ENCODE measurements at regions not wholly inside any gene's neighbourhood (a gene's known extent, or its start where the extent isn't known, plus 50 kb on each side); places are given as distances from the start of the nearest gene placed in this dataset.
A peak's percentile ranks its signal among the peaks of the same experiment; 100 is the strongest.
"Not testable (repeated sequence)": the region's sequence is repeated elsewhere in the genome, so short reads cannot be mapped to it uniquely, and the experiment has no call there.

DNA sequence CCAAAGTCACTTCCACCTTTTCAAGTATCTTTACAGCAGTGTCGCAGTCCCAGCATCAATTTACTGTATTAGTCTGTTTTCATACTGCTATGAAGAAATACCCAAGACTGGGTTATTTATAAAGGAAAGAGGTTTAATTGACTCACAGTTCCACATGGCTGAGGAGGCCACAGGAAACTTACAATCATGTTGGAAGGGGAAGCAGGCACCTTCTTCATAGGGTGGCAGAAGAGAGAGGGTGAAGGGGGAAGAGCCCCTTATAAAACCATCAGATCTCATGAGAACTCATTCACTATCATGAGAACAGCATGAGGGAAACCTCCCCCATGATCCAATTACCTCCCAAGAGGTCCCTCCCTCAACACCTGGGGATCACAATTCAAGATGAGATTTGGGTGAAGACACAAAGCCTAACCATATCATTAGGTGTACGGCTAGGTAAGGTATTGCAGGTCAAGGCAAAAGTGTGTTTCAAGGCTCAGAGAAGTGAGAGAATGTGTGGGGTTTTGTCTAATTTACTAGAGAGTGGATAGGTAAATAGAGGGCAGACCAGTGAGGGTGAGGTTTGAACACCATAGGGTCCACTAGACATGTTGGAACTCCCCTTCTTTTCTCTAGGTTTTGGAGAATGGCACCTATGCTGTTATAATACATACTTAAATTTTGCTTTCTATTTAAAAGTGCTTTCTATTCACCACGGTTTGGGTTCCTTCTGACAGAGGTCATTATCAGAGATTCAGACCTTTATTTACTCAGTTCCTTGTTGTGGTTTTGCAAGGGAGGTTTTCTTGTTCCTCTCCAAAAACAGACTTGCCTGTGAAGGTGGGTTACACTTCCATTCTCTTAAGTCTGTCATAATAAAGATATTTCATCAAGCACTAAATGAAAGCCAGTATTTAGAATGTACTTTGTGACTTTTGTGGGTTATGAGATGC, 186.6 kb downstream of the CPEB2 start:
- no peak for TF ChIP-seq CTCF (IDR thresholded peaks at IDR 0.05; ENCODE audit: control insufficient read depth, extremely low read depth, insufficient read depth)
- H3K4me3 ChIP-seq (ENCODE audit: low read depth, low read length) = no peak overlapping the region
- DNase-seq (ENCODE audit: low read depth) = no peak

DNA sequence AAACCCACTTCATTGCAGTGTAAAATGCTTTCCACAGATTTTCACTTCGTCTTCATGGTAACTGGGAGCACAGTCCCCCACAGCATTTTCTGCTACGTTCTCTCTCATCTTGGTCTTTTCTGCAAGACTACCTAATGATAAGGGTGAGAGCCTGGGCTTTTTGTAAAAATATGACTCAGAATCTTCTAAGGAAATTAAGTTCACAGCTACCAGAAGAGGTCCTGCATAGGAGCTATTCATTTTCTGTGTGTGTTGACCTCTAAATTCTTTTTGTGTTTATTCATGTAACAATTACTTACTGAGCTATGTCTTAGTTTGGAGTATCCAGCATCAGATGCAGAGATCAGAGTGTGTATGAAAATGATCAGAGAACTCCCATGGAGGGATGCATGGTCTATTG, 192.2 kb downstream of the CPEB2 start:
- no peak overlapping the region for H3K4me3 ChIP-seq (ENCODE audit: low read depth, low read length)
- TF ChIP-seq CTCF (IDR thresholded peaks at IDR 0.05; ENCODE audit: control insufficient read depth, extremely low read depth, insufficient read depth) = no peak
- no peak for DNase-seq (ENCODE audit: low read depth)

DNA sequence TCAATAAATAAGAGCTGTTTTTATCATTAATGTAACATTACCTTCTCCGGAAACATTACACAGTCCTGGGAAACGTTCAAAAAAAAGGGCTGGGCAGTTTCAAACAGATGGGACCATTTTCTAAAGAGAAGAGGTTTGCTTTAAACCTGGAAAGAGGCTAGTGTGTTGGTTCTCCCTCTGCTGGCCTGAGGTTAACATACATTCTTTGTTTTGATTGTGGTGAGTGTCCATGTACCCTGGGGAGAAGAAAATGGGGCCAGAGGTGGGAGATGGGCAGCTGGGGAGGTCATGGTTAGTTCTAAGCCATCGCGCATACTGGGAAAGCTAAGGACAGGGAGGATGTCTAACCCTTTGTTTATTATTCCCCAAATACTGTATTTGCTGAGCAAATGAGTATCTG, 194.7 kb downstream of the CPEB2 start:
- H3K4me3 ChIP-seq (ENCODE audit: low read depth, low read length) = no peak overlapping the region
- DNase-seq (ENCODE audit: low read depth) = no peak
- TF ChIP-seq CTCF (IDR thresholded peaks at IDR 0.05; ENCODE audit: control insufficient read depth, extremely low read depth, insufficient read depth) = peak; percentile 26

GRCh38 chr4:15198070-15198727, 195.9 kb downstream of the CPEB2 start:
- TF ChIP-seq CTCF (IDR thresholded peaks at IDR 0.05; ENCODE audit: control insufficient read depth, extremely low read depth, insufficient read depth) = no peak
- no peak overlapping the region for H3K4me3 ChIP-seq (ENCODE audit: low read depth, low read length)
- DNase-seq (ENCODE audit: low read depth) = no peak

GRCh38 chr4:15201782-15202181, 199.5 kb downstream of the CPEB2 start:
- DNase-seq (ENCODE audit: low read depth) = no peak
- H3K4me3 ChIP-seq (ENCODE audit: low read depth, low read length) = no peak overlapping the region
- no peak for TF ChIP-seq CTCF (IDR thresholded peaks at IDR 0.05; ENCODE audit: control insufficient read depth, extremely low read depth, insufficient read depth)

GRCh38 chr4:15202481-15202880, 200.2 kb downstream of the CPEB2 start:
- no peak overlapping the region for H3K4me3 ChIP-seq (ENCODE audit: low read depth, low read length)
- TF ChIP-seq CTCF (IDR thresholded peaks at IDR 0.05; ENCODE audit: control insufficient read depth, extremely low read depth, insufficient read depth) = no peak
- DNase-seq (ENCODE audit: low read depth) = no peak

DNA sequence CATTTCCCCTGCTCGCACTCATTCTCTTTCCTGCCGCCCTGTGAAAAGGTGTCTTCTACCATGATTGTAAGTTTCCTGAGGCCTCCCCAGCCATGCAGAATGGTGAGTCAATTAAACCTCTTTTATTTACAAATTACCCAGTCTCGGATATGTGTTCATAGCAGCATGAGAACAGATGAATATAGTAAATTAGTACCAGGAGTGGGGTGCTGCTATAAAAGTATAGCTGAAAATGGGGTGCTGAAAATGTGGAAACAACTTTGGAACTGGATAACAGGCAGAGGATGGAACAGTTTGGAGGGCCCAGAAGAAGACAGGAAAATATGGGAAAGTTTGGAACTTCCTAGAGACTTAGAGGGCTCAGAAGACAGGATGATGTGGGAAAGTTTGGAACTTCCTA, 204.2 kb downstream of the CPEB2 start:
- not testable (repeated sequence) for H3K4me3 ChIP-seq (ENCODE audit: low read depth, low read length); DNase-seq (ENCODE audit: low read depth)
